ENCODE measurements at regions not wholly inside any gene's neighbourhood (a gene's known extent, or its start where the extent isn't known, plus 50 kb on each side); places are given as distances from the start of the nearest gene placed in this dataset.

GRCh38 chr11:97414801-97415200 lies 1025.0 kb downstream of the JRKL start:
- TF ChIP-seq SPI1 (IDR thresholded peaks at IDR 0.05; ENCODE audit: low read depth, low read length) (no peak), POLR2A (IDR thresholded peaks at IDR 0.05; ENCODE audit: low read depth, low read length) (no peak), POLR2AphosphoS5 (IDR thresholded peaks at IDR 0.05; ENCODE audit: low read depth, low read length) (no peak), TAF1 (IDR thresholded peaks at IDR 0.05; ENCODE audit: low read depth, low read length) (no peak), PAX5 (IDR thresholded peaks at IDR 0.05; ENCODE audit: insufficient read depth, low read length, severe bottlenecking) (no peak), POU2F2 (IDR thresholded peaks at IDR 0.05; ENCODE audit: low read depth, low read length) (no peak)

Measured in GM12891 (cell line).